HepG2 (cell line): ENCODE measurements at regions not wholly inside any gene's neighbourhood (a gene's known extent, or its start where the extent isn't known, plus 50 kb on each side); places are given as distances from the start of the nearest gene placed in this dataset.

Experiments
- ATAC-seq: fragments of 200-7000 bp; cut with Tn5 transposase; 3 replicates; pipeline ENCODE4 v1.9.1; 2020; ENCODE audit warnings: mild to moderate bottlenecking, moderate library complexity
- BruUV-seq: library from RNA; stranded (reverse); fragments of 400-500 nt; replicated peaks from 2 replicates; lab custom pipeline; 2021; lab: Mats Ljungman, UMichigan
- CTCF ChIA-PET: fragments of 300-600 bp; formaldehyde crosslinking; extraction: SDS; loops from one replicate; lab custom pipeline; 2021; ENCODE audit warnings: low total read pairs, inconsistent platforms, low intra/inter-chr PET ratio; lab: Yijun Ruan, JAX
- POLR2A ChIA-PET: fragments of 350-600 bp; sonication (Branson Sonifier 250); formaldehyde crosslinking; loops from one replicate; lab custom pipeline; 2020; ENCODE audit warnings: antibody characterized with exemption, inconsistent platforms; lab: Yijun Ruan, JAX
- DNase-seq: peaks from one replicate; pipeline ENCODE4 v3.0.0-alpha.2; 2015; ENCODE audit warnings: low spot score
- FAIRE-seq: peaks from 3 replicates; lab custom pipeline; 2011; peaks lifted over from hg19 to GRCh38; lab: Jason Lieb, UNC
- H2AFZ ChIP-seq: one replicate; pipeline ENCODE4 v1.6.1; 2011; ENCODE audit warnings: low read length, inconsistent platforms
- H3K27ac ChIP-seq: fragments of 300-600 bp; 3 replicates; pipeline ENCODE4 v1.8.0; 2011; ENCODE audit warnings: mixed run types, mild to moderate bottlenecking, mixed read lengths, low read length, inconsistent platforms; ENCODE audit not compliant: insufficient read depth; ENCODE audit errors: extremely low read length
- H3K27me3 ChIP-seq, 2 experiments: fragments of 200-600 bp in 1 of 2; 2 replicates in 1 of 2; 3 replicates in 1 of 2; pipeline versions ENCODE4 v1.6.0 to v1.8.0; 2011; ENCODE audit warnings: low read length in 2 of 2, mild to moderate bottlenecking in 2 of 2, moderate library complexity in 2 of 2, inconsistent platforms in 1 of 2; ENCODE audit not compliant: insufficient read depth in 2 of 2, control insufficient read depth in 1 of 2
- H3K36me3 ChIP-seq, 2 experiments: fragments of 200-600 bp in 1 of 2; replicated peaks in 1 of 2; 2 replicates in 1 of 2; 3 replicates in 1 of 2; pipeline versions ENCODE4 v1.5.1 to v1.8.0; 2011; ENCODE audit warnings: low read length in 2 of 2, inconsistent platforms in 1 of 2; ENCODE audit not compliant: insufficient read depth in 2 of 2, control insufficient read depth in 1 of 2
- H3K4me1 ChIP-seq: 2 replicates; pipeline ENCODE4 v1.5.1; 2012; ENCODE audit warnings: low read length, inconsistent platforms; ENCODE audit not compliant: insufficient read depth
- H3K4me2 ChIP-seq: 2 replicates; pipeline ENCODE4 v1.6.0; 2011; ENCODE audit warnings: low read depth, low read length, inconsistent platforms
- H3K4me3 ChIP-seq, 3 experiments: fragments of 200-600 bp in 1 of 3; sonication (generic), shearing (Covaris generic) in 1 of 3; replicated peaks in 1 of 3; 2 replicates each; pipeline ENCODE4 v1.5.1; 2011 to 2016; ENCODE audit warnings: low read length in 3 of 3, inconsistent platforms in 2 of 3, low read depth in 2 of 3, mild to moderate bottlenecking in 2 of 3, control low read depth in 1 of 3, mixed read lengths in 1 of 3; ENCODE audit not compliant: insufficient read depth in 1 of 3
- H3K79me2 ChIP-seq: one replicate; pipeline ENCODE4 v1.6.1; 2011; ENCODE audit warnings: low read length, inconsistent platforms; ENCODE audit not compliant: insufficient read depth
- H3K9ac ChIP-seq: 2 replicates; pipeline ENCODE4 v1.6.0; 2011; ENCODE audit warnings: mild to moderate bottlenecking, low read depth, low read length, inconsistent platforms; ENCODE audit not compliant: insufficient read depth
- H3K9me3 ChIP-seq: 2 replicates; pipeline ENCODE4 v1.5.1; 2012; ENCODE audit warnings: mild to moderate bottlenecking, low read length
- H4K20me1 ChIP-seq: 2 replicates; pipeline ENCODE4 v1.6.0; 2011; ENCODE audit warnings: inconsistent platforms, mild to moderate bottlenecking, low read length, moderate library complexity; ENCODE audit not compliant: insufficient read depth
- ATRX ChIP-seq: sonication (generic); formaldehyde crosslinking; IDR thresholded peaks from 2 replicates; pipeline ENCODE4 v1.4.0; 2020; ENCODE audit warnings: missing genetic modification reagents, borderline replicate concordance
- CEBPB ChIP-seq: IDR thresholded peaks from 2 replicates; pipeline ENCODE4 v1.6.1; 2011; ENCODE audit warnings: low read depth, low read length, improper control_type of control experiment, borderline replicate concordance
- DBP ChIP-seq: sonication (generic); formaldehyde crosslinking; IDR thresholded peaks from 2 replicates; pipeline ENCODE4 v1.4.0; 2020; ENCODE audit warnings: missing genetic modification reagents; ENCODE audit errors: not compliant biosample characterization
- IKZF4 ChIP-seq: sonication (generic); formaldehyde crosslinking; IDR thresholded peaks from 2 replicates; pipeline ENCODE4 v1.5.1; 2020; ENCODE audit warnings: borderline replicate concordance, mild to moderate bottlenecking, low read depth, missing genetic modification reagents; ENCODE audit errors: not compliant biosample characterization
- NFKBIZ ChIP-seq: IDR thresholded peaks from 2 replicates; pipeline ENCODE4 v1.6.1; 2018; ENCODE audit warnings: missing genetic modification reagents, missing compliant biosample characterization
- RBM22 ChIP-seq: fragments of 200-400 bp; formaldehyde crosslinking; optimal IDR thresholded peaks from 2 replicates; pipeline ENCODE3; 2017; ENCODE audit warnings: mild to moderate bottlenecking, low read length, moderate library complexity
- REXO4 ChIP-seq: sonication (generic); formaldehyde crosslinking; IDR thresholded peaks from 2 replicates; pipeline ENCODE4 v1.8.0; 2022; ENCODE audit warnings: missing genetic modification reagents, mild to moderate bottlenecking, borderline replicate concordance
- SUZ12 ChIP-seq: fragments of 150-350 bp; IDR thresholded peaks from 2 replicates; pipeline ENCODE4 v1.6.1; 2014; ENCODE audit warnings: low read depth, low read length
- TRIM24 ChIP-seq: sonication (generic); formaldehyde crosslinking; IDR thresholded peaks from 2 replicates; pipeline ENCODE4 v1.8.0; 2022; ENCODE audit warnings: mild to moderate bottlenecking, missing genetic modification reagents
- ZBTB7A ChIP-seq: sonication (generic); formaldehyde crosslinking; IDR thresholded peaks from 2 replicates; pipeline ENCODE4 v1.8.0; 2022; ENCODE audit warnings: mild to moderate bottlenecking, missing genetic modification reagents
- ZNF484 ChIP-seq: sonication (generic); formaldehyde crosslinking; IDR thresholded peaks from 2 replicates; pipeline ENCODE4 v1.5.1; 2020; ENCODE audit warnings: mild to moderate bottlenecking, low read depth, missing genetic modification reagents, borderline replicate concordance
- ZNF562 ChIP-seq: sonication (generic); formaldehyde crosslinking; IDR thresholded peaks from 2 replicates; pipeline ENCODE4 v1.8.0; 2022; ENCODE audit warnings: missing genetic modification reagents, borderline replicate concordance
- ZSCAN29 ChIP-seq: sonication (generic); formaldehyde crosslinking; conservative IDR thresholded peaks from 2 replicates; pipeline ENCODE4 v1.4.0; 2020; ENCODE audit warnings: mild to moderate bottlenecking, missing genetic modification reagents
- WGBS: methylation state at CpG from one replicate; pipeline ENCODE4 v1.1.6; 2017; ENCODE audit warnings: low lambda C conversion rate; 5-methylcytosine and 5-hydroxymethylcytosine counted together
- in situ Hi-C: cut with HindIII; loops from 2 replicates; pipeline ENCODE4 v1.10.0; 2017; ENCODE audit warnings: low pct_unique_long_range_greater_than_20kb; ENCODE audit not compliant: extremely low pct_ligation_motif_present
- intact Hi-C: fragments of 100-400 bp; cut with micrococcal nuclease; formaldehyde crosslinking; loops from one replicate; pipeline ENCODE4 v1.10.0; 2022; ENCODE audit not compliant: unreplicated experiment
- TF ChIP-seq, protein P1 (sequence below): IDR thresholded peaks from 2 replicates; pipeline ENCODE4 v1.6.1; 2016; ENCODE audit warnings: low read depth, missing genetic modification reagents, missing compliant biosample characterization
- TF ChIP-seq, protein P2 (sequence below): sonication (generic); formaldehyde crosslinking; conservative IDR thresholded peaks from 2 replicates; pipeline ENCODE4 v1.8.0; 2022; ENCODE audit warnings: missing genetic modification reagents
- TF ChIP-seq, protein P3 (sequence below): sonication (generic); formaldehyde crosslinking; IDR thresholded peaks from 2 replicates; pipeline ENCODE4 v1.5.1; 2020; ENCODE audit warnings: missing genetic modification reagents, mild to moderate bottlenecking, borderline replicate concordance

DNA sequence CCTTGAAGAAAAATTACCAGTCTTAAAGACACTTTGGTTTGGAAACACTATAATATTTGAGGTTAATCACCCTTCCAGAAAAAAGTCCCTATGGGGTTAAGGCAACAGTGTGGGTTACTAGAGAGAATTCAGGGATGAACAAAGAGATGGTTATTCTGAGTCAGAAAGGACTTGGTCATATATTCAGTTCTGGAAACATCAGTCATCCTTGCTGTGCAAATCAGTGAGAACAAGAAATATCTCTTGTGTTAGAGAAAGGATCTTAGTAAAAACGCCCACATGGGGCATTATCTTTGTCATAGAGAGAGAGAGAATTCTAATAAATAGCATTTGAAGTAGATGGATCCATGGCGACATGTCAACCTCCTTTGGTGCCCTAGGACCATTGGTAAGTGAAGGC, 59.4 kb upstream of the E2F7 start:
- H3K36me3 ChIP-seq: no peaks in the 10 kb centered on the region
- ATAC-seq: no peak
- POLR2A ChIA-PET: no interaction called here
- H3K9ac ChIP-seq: no peak overlapping the region
- H3K9me3 ChIP-seq: no peaks in the 10 kb centered on the region
- H4K20me1 ChIP-seq: no peaks in the 10 kb centered on the region
- intact Hi-C loops (no loop called here), in situ Hi-C loops (no loop called here)
- no peak overlapping the region for H3K4me3 ChIP-seq
- no peaks in the 10 kb centered on the region for H3K27me3 ChIP-seq
- no peak for FAIRE-seq
- BruUV-seq: no TSS peak
- 0% methylated on average over 2 of the region's 2 CpGs for WGBS
- no peak for DNase-seq
- no peak overlapping the region for H3K4me2 ChIP-seq
- H3K79me2 ChIP-seq: no peaks in the 10 kb centered on the region
- CTCF ChIA-PET: no interaction called here
- H3K27ac ChIP-seq: no peak overlapping the region
- H3K4me1 ChIP-seq: no peaks in the 10 kb centered on the region
- no peak overlapping the region for H2AFZ ChIP-seq
- TF ChIP-seq ATRX (CRISPR knock-in tag): no peak
- TF ChIP-seq ZSCAN29 (CRISPR knock-in tag): no peak
- TF ChIP-seq SUZ12: no peak
- TF ChIP-seq, protein P1, sequence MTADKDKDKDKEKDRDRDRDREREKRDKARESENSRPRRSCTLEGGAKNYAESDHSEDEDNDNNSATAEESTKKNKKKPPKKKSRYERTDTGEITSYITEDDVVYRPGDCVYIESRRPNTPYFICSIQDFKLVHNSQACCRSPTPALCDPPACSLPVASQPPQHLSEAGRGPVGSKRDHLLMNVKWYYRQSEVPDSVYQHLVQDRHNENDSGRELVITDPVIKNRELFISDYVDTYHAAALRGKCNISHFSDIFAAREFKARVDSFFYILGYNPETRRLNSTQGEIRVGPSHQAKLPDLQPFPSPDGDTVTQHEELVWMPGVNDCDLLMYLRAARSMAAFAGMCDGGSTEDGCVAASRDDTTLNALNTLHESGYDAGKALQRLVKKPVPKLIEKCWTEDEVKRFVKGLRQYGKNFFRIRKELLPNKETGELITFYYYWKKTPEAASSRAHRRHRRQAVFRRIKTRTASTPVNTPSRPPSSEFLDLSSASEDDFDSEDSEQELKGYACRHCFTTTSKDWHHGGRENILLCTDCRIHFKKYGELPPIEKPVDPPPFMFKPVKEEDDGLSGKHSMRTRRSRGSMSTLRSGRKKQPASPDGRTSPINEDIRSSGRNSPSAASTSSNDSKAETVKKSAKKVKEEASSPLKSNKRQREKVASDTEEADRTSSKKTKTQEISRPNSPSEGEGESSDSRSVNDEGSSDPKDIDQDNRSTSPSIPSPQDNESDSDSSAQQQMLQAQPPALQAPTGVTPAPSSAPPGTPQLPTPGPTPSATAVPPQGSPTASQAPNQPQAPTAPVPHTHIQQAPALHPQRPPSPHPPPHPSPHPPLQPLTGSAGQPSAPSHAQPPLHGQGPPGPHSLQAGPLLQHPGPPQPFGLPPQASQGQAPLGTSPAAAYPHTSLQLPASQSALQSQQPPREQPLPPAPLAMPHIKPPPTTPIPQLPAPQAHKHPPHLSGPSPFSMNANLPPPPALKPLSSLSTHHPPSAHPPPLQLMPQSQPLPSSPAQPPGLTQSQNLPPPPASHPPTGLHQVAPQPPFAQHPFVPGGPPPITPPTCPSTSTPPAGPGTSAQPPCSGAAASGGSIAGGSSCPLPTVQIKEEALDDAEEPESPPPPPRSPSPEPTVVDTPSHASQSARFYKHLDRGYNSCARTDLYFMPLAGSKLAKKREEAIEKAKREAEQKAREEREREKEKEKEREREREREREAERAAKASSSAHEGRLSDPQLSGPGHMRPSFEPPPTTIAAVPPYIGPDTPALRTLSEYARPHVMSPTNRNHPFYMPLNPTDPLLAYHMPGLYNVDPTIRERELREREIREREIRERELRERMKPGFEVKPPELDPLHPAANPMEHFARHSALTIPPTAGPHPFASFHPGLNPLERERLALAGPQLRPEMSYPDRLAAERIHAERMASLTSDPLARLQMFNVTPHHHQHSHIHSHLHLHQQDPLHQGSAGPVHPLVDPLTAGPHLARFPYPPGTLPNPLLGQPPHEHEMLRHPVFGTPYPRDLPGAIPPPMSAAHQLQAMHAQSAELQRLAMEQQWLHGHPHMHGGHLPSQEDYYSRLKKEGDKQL (CRISPR knock-in tag): no peak
- no peak for TF ChIP-seq RBM22
- no peak for TF ChIP-seq ZNF484 (CRISPR knock-in tag)
- TF ChIP-seq, protein P2, sequence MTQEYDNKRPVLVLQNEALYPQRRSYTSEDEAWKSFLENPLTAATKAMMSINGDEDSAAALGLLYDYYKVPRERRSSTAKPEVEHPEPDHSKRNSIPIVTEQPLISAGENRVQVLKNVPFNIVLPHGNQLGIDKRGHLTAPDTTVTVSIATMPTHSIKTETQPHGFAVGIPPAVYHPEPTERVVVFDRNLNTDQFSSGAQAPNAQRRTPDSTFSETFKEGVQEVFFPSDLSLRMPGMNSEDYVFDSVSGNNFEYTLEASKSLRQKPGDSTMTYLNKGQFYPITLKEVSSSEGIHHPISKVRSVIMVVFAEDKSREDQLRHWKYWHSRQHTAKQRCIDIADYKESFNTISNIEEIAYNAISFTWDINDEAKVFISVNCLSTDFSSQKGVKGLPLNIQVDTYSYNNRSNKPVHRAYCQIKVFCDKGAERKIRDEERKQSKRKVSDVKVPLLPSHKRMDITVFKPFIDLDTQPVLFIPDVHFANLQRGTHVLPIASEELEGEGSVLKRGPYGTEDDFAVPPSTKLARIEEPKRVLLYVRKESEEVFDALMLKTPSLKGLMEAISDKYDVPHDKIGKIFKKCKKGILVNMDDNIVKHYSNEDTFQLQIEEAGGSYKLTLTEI (CRISPR knock-in tag): no peak
- no peak for TF ChIP-seq ZNF562
- no peak for TF ChIP-seq CEBPB
- no peak for TF ChIP-seq TRIM24 (CRISPR knock-in tag)
- TF ChIP-seq REXO4: no peak
- TF ChIP-seq, protein P3, sequence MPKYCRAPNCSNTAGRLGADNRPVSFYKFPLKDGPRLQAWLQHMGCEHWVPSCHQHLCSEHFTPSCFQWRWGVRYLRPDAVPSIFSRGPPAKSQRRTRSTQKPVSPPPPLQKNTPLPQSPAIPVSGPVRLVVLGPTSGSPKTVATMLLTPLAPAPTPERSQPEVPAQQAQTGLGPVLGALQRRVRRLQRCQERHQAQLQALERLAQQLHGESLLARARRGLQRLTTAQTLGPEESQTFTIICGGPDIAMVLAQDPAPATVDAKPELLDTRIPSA (CRISPR knock-in tag): no peak
- no peak for TF ChIP-seq IKZF4 (CRISPR knock-in tag)
- no peak for TF ChIP-seq DBP
- TF ChIP-seq ZBTB7A (CRISPR knock-in tag): no peak
- TF ChIP-seq NFKBIZ (CRISPR knock-in tag): no peak
